ENCODE measurements at regions not wholly inside any gene's neighbourhood (a gene's known extent, or its start where the extent isn't known, plus 50 kb on each side); places are given as distances from the start of the nearest gene placed in this dataset.

DNA sequence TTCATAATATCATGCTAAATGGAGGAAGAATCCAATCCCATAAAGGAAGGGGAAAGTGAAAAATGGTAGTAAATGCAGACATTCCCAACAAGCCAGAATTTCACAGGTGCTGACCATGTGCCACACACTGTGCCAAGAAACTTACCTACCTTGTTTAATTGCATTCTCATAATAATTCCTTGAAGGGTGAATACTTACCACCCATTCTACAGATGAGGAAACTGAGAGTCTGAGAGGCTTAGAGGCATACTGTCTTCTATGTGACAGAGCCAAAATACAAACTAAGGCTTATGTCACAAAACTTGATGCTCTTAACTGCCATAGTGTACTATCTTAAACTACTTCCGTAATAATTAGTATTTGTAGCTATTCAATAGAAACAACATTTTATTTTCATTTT, 454.7 kb downstream of the UTRN start:
- no peak for DNase-seq

DNA sequence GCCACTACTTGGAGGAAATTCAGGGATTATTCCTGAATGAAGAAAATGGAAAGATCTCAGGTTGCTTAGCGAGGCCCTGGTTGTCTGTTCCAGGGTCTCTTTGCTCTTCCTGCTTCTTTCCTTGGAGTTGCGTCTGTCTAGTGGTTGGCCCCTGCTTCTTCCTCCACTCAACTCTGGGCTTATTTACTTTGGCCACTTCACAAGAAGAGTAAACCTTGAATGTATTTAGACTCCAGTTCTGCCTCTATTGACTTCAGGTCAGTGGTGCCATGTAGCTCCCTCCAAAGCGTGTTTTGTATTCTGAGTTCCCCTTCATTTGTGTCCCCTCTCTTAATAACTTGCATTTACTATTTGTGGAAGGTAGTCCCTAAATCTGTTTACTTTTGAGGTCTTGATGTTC, 456.5 kb downstream of the UTRN start:
- DNase-seq: no peak

DNA sequence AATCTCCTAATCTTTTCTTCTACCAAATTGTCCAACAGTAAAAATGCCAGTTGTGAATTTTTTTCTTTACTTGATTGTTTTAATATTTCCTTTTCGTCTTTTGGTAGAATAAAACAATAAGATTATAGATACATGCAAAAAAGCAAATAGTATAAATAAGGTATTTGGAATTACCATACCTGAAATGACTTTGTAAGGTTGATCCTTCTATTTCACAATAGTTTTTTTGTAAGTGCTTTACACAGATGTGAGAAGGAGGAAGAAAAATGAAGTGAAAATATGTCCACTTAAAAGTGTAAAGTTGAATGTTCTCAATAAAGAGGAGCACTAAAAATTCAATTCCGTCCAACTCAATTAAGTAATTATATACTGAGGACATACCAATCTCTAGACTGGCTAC, 457.6 kb downstream of the UTRN start:
- DNase-seq: no peak

DNA sequence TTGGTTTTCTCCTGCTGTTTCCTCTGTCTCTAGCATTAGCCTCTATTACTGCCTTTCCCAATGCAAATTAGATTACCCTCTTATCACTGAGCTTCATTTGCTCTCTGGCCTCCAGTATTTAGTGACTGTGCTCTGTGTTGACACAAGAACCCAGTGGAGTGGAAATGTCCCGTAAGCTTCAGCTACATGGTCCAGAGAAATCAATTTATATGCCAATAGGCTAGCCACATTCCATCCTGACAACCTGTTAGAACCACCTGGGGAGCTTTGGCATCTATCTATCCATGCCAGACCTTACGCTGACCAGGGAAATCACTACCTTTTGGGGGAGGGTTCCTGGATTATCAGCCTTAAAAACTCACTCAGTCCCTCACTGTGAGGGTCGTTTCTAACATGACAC, 459.6 kb downstream of the UTRN start:
- DNase-seq: no peak

DNA sequence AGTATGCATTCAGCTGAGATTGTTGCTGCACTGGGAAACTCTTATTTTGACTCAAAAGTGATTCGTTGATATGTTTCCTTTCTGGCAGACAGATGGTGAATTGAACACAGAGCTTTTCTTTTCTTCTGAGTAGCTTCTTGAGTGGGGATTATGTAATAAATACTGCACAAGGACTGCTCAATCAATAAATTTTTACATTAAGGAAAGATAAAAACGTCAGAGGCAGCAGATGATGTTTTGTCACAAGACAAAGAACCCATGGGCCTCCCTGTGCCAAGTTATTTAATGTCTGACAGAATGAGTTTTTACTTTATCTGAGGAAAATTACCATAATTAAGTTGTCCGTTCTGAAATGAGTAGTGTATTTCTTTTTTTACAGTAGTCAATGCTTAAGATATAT, 460.3 kb downstream of the UTRN start:
- no peak for DNase-seq

DNA sequence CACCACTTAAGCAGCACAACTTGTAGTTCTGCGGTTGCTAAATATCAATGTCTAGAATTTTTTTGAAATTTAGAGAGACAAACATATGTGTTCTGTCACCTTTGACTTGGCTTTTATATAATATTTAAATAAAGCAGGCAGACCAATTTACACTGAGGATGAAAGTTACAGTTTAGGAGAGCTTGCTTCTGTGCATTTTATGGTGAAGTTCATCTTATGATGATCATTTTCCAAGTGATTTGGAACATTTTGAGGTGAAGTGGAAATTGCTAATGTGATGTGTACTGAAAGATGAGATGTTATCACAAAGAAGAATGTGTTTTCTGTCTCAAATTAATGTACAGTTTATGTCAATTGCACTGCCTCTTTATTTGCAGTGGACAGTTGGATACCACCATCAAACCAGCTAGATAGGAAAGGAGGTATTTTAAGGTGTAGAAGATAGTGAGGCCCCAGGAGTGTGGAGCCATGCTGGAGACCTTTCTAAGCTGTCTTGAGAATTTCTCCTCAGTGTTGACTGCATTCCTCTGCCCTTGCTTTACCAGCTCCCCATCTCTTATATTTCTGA, 461.9 kb downstream of the UTRN start:
- DNase-seq: no peak

DNA sequence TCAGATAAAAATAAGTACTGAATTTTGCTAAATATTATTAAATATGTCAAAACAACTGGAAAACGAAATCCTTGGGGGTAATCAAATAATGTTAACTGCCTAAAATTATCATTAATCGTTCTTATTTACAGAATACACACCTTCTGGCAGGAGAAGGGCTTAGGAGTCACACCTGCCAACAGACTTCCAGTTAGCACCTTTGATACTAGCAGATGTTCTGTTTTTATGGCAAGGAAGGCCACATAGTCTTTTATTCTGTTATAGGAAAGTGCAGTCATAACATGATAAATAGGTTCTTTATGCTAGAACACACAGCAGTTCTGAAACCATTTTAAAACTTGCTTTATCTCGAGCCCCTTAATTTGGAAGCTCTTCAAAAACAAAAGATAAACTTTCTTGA, 464.1 kb downstream of the UTRN start:
- DNase-seq: no peak

DNA sequence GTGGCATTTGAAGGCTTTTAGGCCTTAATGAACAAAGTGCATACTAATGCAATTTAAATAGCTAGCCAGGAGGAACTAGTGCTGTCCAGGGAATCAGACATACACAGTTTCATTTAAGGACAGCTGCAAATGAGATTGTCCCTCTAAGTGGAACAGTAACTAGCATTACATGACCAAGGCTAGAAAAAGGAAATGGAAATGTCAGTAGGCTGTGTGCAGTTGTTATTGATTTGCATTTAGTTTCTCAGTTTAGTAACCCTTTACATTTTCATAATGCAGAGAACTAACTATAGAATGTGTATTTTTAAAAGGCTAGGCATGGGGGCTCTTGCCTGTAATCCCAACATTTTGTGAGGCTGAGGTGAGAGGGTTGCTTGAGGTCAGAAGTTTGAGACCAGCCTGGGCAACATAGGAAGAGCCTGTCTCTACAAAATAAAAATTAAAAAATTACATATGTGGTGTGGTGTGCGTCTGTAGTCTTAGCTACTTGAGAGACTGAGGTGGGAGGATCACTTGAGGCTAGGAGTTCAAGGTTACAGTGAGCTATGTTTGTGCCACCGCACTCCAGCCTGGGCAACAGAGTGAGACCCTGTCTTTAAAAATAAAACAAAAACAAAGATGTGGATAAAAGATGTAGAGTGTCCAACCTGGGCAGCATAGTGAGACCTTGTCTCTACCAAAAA, 468.0 kb downstream of the UTRN start:
- DNase-seq: no peak

DNA sequence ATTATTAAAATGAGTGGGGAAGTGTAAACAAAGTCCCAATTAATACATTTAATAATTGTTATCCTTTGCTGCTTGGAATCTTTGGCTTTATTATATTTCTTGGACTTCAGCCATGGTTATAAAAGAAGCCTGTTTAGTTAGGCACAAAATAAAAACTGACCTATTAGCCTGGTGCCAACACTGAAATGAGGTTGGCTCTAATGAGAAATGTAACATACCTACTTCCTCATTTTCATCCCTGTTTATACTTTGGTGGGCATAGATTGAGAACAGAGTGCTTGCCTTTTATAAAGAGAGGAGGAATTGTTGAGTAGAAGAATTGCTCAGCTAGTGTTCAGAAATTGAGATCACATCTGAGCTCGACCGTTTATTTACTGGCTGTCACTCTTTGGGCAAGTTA, 471.3 kb downstream of the UTRN start:
- no peak for DNase-seq

DNA sequence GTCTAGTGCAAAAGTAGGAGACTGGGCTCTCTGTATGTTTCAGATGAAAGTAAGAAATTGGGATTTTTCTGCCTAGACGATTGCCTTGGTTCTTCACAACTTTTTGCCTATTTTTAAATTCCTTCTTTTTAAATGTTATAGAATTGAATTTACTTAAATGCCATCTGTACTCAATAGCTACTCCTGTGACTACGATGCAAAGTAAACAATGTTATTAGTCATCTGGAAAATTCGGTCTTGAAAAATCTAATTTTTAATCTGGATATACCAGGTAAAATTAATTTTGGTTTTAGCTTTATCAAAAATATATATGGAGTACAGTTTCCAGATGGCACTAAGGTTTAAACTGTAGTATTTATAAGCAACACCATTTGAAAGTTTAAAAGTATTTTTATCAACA, 472.2 kb downstream of the UTRN start:
- no peak for DNase-seq

DNA sequence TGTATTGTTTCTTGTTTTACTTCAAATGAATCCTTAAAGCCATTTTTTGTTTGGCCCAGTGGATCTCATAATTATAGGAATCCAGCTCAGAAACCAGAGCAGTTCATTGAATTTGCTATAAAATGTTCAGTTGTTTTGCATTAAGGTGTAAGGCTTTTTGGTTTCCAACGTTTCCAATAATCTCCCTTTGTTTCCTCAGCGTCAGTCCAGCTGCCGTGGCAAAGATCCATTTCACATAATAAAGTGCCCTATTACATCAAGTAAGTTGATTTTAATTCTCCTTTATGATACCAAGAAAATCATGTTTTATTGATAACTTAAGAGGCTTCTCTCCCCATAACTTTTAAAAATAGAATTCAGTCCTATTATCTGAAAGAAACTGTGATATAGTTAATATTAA, 472.6 kb downstream of the UTRN start:
- DNase-seq: no peak

DNA sequence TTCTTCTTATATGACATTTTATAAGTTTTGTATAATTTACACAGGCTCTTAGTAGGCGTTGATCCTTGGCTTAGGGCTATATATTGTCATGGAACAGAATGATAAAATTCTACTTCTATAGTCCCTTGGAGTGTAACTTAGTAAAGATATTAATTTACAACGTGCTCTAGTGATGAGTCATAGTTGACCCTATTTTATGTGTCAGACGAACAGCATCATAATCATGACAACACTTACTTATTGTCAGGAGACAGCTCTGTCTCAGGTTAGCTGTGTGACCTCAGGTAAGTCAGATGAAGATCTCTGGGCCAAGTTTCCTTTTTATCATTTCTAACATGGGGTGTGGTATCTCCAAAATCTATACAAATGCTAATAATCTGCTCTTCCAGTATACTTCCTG, 473.5 kb downstream of the UTRN start:
- no peak for DNase-seq

DNA sequence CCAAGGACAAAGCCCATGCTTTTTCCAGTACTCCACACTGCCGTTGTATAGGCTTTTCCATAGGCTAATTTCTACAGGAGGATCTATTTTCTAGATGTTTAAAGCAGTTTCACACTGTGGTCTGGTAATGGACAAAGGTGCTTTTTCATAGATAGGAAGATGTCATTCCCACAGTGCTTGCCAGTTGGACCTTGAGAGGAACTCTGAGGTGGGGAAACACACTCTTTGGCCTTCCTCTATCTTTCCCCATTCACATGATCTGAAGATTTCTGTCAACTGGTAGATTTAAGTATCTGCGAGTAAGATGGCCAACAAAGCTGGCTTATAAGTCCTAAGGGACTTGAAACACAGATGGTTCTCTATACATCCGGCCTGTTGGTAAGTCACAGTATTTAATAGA, 477.3 kb downstream of the UTRN start:
- DNase-seq: no peak

DNA sequence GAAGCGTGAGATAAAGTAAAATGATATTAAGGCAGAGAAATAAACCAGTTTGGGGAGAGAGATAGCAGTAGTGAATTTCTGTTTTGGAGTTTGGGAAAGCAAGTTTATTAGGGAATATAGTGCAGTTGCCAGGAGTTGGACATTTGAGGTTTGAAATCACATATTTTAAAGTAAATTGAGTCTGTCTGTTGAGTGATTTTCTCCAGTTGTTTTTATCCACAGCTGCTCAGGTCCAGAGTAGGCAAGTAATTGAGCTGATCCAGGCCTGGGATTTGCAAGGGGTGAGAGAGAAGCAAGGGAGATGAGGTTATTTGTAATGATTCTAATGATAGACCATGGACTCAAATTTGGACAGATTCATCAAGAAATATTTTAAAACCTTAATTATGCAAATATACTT, 481.9 kb downstream of the UTRN start:
- DNase-seq: no peak

DNA sequence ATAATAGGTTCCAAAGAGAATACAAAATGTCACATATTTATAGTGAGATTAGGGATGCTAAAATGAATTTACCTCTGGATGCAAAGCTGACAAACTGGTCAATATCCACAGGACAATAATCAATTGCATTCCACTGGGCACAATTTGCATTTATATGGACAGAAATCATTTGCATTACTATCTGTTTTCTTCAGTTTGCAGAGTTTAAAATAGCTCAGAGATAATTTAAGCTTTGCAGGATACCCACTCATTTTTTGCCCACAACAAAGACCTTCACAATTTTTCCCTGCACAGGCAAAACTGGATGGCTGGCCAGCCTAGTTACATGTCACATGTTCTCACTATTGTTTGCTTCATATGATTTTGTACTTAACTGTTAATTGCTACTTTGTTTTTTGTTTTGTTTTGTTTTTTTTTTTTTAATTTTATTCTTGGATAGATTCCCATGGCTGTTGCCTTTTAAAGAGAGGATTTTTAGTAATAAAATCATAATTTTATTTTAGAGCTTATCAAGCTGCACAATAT, 483.5 kb downstream of the UTRN start:
- DNase-seq: no peak

DNA sequence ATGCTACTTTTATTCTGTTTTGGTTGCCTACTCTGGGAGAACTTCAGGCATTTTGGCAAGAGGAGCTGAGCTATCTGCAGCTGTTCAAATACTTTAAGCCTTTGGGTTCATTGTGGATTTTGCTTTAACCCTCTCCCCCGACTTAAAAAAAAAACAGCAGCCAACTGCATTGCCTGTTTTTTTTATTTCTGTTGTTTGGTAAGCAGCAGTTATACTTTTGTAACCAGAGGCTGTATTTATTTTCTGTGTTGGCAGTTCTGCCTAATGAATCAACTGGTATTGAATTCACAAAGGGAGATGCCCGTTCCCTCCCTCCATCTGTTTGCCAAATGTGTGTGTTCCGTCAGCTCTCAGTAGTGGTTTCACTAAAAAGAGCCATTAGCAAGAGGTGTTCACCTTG, 484.0 kb downstream of the UTRN start:
- no peak for DNase-seq

DNA sequence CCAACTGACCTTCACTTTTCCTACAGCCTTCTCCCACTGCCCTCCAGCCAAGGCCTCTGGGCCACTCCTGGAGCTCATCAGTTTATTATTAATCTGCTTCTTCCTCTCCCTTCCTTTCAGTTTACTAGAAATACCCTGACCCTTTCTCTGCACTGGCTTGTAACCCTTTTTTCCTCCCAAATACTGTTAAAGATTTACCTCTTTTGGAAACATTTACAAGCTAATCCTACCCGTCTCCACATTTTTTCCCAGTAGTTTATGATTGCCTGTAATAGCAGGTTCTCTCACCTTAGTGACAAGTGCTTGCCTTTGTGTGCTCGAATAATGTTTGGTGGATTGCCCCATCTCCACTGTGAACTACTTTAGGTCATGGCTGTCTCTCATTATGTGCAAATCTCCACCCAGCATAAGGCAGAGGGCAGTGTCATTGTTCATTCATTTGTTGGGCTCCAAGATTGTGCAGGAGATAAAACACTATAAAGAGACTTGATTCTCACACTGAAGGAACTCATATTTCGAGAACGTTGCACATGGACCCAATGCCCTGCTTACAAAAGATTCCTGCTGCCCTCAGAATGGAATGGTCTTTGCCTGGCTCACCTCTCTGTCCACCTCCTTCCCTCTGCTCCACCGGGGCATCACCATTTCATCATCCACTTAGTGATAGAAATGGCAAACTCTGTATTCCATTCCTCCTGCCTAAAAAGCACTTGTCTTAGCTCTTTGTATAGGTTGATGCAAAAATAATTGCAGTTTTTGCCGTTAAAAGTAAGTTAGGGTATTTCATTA, 491.1 kb downstream of the UTRN start:
- DNase-seq: no peak

DNA sequence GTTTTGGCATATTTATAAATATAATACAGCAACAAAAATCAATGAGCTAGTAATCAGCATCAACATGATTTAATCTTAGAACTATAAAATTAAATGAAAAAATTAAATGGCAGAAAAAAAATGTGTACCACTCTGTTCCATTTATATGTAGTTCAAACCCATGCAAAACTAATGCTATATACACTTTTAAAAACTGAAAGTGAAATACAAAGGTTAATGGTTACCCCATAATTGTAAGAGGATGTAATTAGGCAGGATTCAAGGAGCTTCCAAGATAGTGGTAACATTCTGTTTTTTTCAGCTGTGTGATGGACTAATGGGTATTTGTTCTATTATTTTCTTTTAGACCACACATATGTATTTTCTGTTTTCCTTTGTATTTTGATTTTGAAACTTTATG, 492.1 kb downstream of the UTRN start:
- DNase-seq: no peak

DNA sequence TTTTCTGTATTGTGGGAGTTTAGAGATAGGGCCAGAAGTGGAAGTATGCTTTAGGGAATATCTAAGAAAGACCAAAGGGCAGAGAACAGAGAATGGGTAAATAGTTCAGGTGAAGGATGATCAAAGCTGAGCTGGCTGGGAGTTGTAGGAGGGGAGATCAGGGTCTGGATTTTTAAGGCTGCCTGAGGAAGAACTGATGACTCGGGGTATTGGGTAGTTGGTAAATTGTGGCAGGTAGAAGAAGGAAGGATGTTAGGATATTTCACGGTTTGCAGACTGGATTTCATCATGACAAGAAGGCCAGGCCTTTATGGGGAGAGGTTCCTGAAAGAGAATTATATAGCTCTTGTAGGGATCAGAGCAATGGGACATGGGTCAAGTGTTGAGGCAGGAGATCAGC, 492.9 kb downstream of the UTRN start:
- no peak for DNase-seq

DNA sequence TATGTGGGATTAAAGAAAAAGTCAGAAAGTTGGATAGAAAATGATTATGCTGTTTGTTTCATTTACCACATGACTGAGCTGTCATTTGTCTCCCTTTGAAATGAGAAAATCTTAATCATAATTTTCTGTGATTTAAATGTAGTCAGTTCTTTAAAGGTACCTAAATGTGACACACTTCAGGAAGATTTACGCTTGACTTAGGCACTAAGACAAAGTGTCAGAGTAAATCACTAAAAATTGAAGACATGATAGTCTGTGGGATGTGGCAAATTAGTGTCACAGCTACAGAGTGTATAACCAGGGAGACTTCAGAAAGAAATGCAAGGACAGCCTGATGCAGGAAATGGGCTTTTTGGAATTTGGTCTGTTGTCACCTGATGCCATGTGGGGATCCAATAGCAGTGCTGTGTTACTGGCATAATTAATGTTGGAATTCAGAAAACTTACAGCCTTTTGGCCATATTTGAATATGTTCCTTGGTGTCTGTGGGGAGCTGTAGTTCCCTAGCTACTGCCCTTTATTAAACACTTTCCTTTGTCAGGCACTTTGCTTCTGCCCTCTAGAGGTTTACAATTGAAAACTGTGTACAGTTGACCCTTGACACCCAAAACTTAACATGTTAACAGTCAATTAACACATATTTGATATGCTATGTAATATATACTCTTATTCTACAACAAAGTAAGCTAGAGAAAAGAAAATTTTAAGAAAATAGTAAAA, 493.8 kb downstream of the UTRN start:
- no peak for DNase-seq

DNA sequence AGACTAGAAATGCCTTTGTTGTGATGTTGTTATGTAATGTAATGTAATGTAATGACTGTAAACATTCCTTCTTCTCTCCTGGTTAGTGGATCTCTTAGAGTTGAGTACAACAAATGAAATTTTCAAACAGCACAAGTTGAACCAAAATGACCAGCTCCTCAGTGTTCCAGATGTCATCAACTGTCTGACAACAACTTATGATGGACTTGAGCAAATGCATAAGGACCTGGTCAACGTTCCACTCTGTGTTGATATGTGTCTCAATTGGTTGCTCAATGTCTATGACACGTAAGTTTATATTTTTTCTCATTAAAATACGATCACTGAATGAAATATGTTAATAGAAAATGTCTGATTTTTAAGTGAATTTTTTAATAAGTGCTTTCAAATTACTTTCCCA, 496.7 kb downstream of the UTRN start:
- DNase-seq: no peak

DNA sequence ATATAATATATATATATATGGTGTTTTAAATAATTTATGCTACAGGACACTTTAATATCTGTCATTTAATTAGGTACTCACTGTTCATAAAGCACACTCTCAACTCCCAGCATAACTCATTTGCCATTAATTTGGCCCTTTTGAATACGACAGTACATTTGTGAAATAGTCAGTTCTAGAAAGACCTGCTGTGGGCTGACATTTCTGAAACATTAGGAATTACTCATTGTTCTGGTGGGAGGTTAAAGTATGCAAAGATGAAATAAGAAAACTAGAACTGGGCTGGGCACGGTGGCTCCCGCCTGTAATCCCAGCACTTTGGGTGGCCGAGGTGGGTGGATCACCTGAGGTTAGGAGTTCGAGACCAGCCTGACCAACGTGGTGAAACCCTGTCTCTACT, 497.5 kb downstream of the UTRN start:
- no peak for DNase-seq

DNA sequence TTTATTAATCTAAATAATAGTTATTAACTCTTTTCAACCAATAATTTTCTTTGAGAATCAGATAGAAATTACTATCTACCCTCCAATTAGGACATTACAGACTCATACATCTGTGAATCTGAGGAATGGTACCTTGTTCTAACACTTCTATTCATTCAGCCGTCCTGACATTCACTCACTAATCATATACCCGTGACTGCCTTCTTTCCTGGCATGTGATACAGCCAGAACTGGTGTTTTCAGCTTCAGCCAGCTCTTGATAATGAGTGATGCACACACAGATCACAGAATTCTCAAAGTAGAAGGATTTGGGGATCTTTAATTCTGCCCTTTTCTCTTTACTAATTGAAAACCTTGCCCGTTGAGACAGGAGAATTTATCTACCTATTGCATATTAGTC, 499.9 kb downstream of the UTRN start:
- DNase-seq: no peak

DNA sequence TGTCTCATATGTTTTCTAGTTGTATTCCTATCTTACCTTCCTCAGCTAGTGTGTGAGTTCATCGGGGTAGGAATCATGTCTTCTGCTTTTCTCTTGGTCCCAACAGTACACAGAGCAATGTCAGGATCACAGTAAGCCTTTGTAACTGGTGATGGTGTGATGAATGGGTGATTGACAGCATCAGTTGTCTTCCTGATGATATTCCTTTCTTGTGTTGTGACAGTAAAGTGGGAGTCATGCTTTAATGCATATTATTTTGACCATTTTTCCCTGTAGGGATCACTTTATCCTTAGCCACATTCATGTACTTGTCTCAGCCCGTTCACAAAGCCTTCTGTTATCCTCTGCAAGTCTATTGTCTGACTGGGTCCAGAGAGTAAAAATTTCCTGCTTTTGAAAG, 501.7 kb downstream of the UTRN start:
- DNase-seq: no peak

Measured in CD4-positive, alpha-beta T cell treated with Interleukin-1 beta for 1 hour (primary cell).